ENCODE measurements at regions not wholly inside any gene's neighbourhood (a gene's known extent, or its start where the extent isn't known, plus 50 kb on each side); places are given as distances from the start of the nearest gene placed in this dataset.

- Histone ChIP-seq H3K36me3 (ENCODE audit: insufficient read depth, low read length) (no peaks in the 10 kb centered on the region), H3K4me1 (ENCODE audit: control insufficient read depth, insufficient read depth, low read length, unreplicated experiment) (no peaks in the 10 kb centered on the region), H3K27me3 (ENCODE audit: insufficient read depth, low read length) (no peaks in the 10 kb centered on the region), H2AFZ (ENCODE audit: low read length, unreplicated experiment) (no peak overlapping the region), H3K27ac (ENCODE audit: low read depth, low read length) (no peak overlapping the region), H3K4me3 (ENCODE audit: low read depth, low read length) (no peak overlapping the region), H3K79me2 (ENCODE audit: control insufficient read depth, insufficient read depth, low read length, unreplicated experiment) (no peaks in the 10 kb centered on the region)
These were observed 336.7 kb upstream of the MBL2 start for GRCh38 chr10:53109320-53109719.

- no peaks in the 10 kb centered on the region for H3K79me2 ChIP-seq (ENCODE audit: control insufficient read depth, insufficient read depth, low read length, unreplicated experiment)
- H3K36me3 ChIP-seq (ENCODE audit: insufficient read depth, low read length): no peaks in the 10 kb centered on the region
- no peaks in the 10 kb centered on the region for H3K27me3 ChIP-seq (ENCODE audit: insufficient read depth, low read length)
- no peaks in the 10 kb centered on the region for H3K4me1 ChIP-seq (ENCODE audit: control insufficient read depth, insufficient read depth, low read length, unreplicated experiment)
- H2AFZ ChIP-seq (ENCODE audit: low read length, unreplicated experiment): no peak overlapping the region
- H3K27ac ChIP-seq (ENCODE audit: low read depth, low read length): no peak overlapping the region
- no peak overlapping the region for H3K4me3 ChIP-seq (ENCODE audit: low read depth, low read length)
These were observed 335.8 kb upstream of the MBL2 start for GRCh38 chr10:53108317-53108934.

GRCh38 chr10:53107711-53108110 lies 335.1 kb upstream of the MBL2 start:
- no peak overlapping the region for H2AFZ ChIP-seq (ENCODE audit: low read length, unreplicated experiment)
- no peaks in the 10 kb centered on the region for H3K36me3 ChIP-seq (ENCODE audit: insufficient read depth, low read length)
- H3K79me2 ChIP-seq (ENCODE audit: control insufficient read depth, insufficient read depth, low read length, unreplicated experiment): no peaks in the 10 kb centered on the region
- no peak overlapping the region for H3K27ac ChIP-seq (ENCODE audit: low read depth, low read length)
- H3K4me3 ChIP-seq (ENCODE audit: low read depth, low read length): no peak overlapping the region
- H3K4me1 ChIP-seq (ENCODE audit: control insufficient read depth, insufficient read depth, low read length, unreplicated experiment): no peaks in the 10 kb centered on the region
- no peaks in the 10 kb centered on the region for H3K27me3 ChIP-seq (ENCODE audit: insufficient read depth, low read length)

GRCh38 chr10:53102424-53102823 lies 329.8 kb upstream of the MBL2 start:
- H3K4me3 ChIP-seq (ENCODE audit: low read depth, low read length): no peak overlapping the region
- no peaks in the 10 kb centered on the region for H3K4me1 ChIP-seq (ENCODE audit: control insufficient read depth, insufficient read depth, low read length, unreplicated experiment)
- H3K27ac ChIP-seq (ENCODE audit: low read depth, low read length): no peak overlapping the region
- no peaks in the 10 kb centered on the region for H3K36me3 ChIP-seq (ENCODE audit: insufficient read depth, low read length)
- no peaks in the 10 kb centered on the region for H3K27me3 ChIP-seq (ENCODE audit: insufficient read depth, low read length)
- no peak overlapping the region for H2AFZ ChIP-seq (ENCODE audit: low read length, unreplicated experiment)
- no peaks in the 10 kb centered on the region for H3K79me2 ChIP-seq (ENCODE audit: control insufficient read depth, insufficient read depth, low read length, unreplicated experiment)

GRCh38 chr10:53093878-53094277 lies 321.3 kb upstream of the MBL2 start:
- Histone ChIP-seq H3K36me3 (ENCODE audit: insufficient read depth, low read length) (no peaks in the 10 kb centered on the region), H3K27me3 (ENCODE audit: insufficient read depth, low read length) (no peaks in the 10 kb centered on the region), H3K27ac (ENCODE audit: low read depth, low read length) (no peak overlapping the region), H3K4me1 (ENCODE audit: control insufficient read depth, insufficient read depth, low read length, unreplicated experiment) (no peaks in the 10 kb centered on the region), H2AFZ (ENCODE audit: low read length, unreplicated experiment) (no peak overlapping the region), H3K4me3 (ENCODE audit: low read depth, low read length) (no peak overlapping the region), H3K79me2 (ENCODE audit: control insufficient read depth, insufficient read depth, low read length, unreplicated experiment) (no peaks in the 10 kb centered on the region)

- H3K36me3 ChIP-seq (ENCODE audit: insufficient read depth, low read length): no peaks in the 10 kb centered on the region
- no peak overlapping the region for H2AFZ ChIP-seq (ENCODE audit: low read length, unreplicated experiment)
- no peak overlapping the region for H3K27ac ChIP-seq (ENCODE audit: low read depth, low read length)
- H3K4me3 ChIP-seq (ENCODE audit: low read depth, low read length): no peak overlapping the region
- no peaks in the 10 kb centered on the region for H3K79me2 ChIP-seq (ENCODE audit: control insufficient read depth, insufficient read depth, low read length, unreplicated experiment)
- no peaks in the 10 kb centered on the region for H3K27me3 ChIP-seq (ENCODE audit: insufficient read depth, low read length)
- H3K4me1 ChIP-seq (ENCODE audit: control insufficient read depth, insufficient read depth, low read length, unreplicated experiment): no peaks in the 10 kb centered on the region
These were observed 319.0 kb upstream of the MBL2 start for GRCh38 chr10:53091574-53091973.

- no peak overlapping the region for H3K27ac ChIP-seq (ENCODE audit: low read depth, low read length)
- H3K79me2 ChIP-seq (ENCODE audit: control insufficient read depth, insufficient read depth, low read length, unreplicated experiment): no peaks in the 10 kb centered on the region
- no peaks in the 10 kb centered on the region for H3K27me3 ChIP-seq (ENCODE audit: insufficient read depth, low read length)
- H3K4me1 ChIP-seq (ENCODE audit: control insufficient read depth, insufficient read depth, low read length, unreplicated experiment): no peaks in the 10 kb centered on the region
- H3K36me3 ChIP-seq (ENCODE audit: insufficient read depth, low read length): no peaks in the 10 kb centered on the region
- H3K4me3 ChIP-seq (ENCODE audit: low read depth, low read length): no peak overlapping the region
- no peak overlapping the region for H2AFZ ChIP-seq (ENCODE audit: low read length, unreplicated experiment)
These were observed 316.4 kb upstream of the MBL2 start for GRCh38 chr10:53088961-53089360.

- Histone ChIP-seq H2AFZ (ENCODE audit: low read length, unreplicated experiment) (no peak overlapping the region), H3K27me3 (ENCODE audit: insufficient read depth, low read length) (no peaks in the 10 kb centered on the region), H3K27ac (ENCODE audit: low read depth, low read length) (no peak overlapping the region), H3K4me1 (ENCODE audit: control insufficient read depth, insufficient read depth, low read length, unreplicated experiment) (no peaks in the 10 kb centered on the region), H3K4me3 (ENCODE audit: low read depth, low read length) (no peak overlapping the region), H3K36me3 (ENCODE audit: insufficient read depth, low read length) (no peaks in the 10 kb centered on the region), H3K79me2 (ENCODE audit: control insufficient read depth, insufficient read depth, low read length, unreplicated experiment) (no peaks in the 10 kb centered on the region)
These were observed 306.7 kb upstream of the MBL2 start for GRCh38 chr10:53079283-53079682.

- no peak overlapping the region for H3K4me3 ChIP-seq (ENCODE audit: low read depth, low read length)
- H3K79me2 ChIP-seq (ENCODE audit: control insufficient read depth, insufficient read depth, low read length, unreplicated experiment): no peaks in the 10 kb centered on the region
- H3K27me3 ChIP-seq (ENCODE audit: insufficient read depth, low read length): no peaks in the 10 kb centered on the region
- no peak overlapping the region for H3K27ac ChIP-seq (ENCODE audit: low read depth, low read length)
- no peaks in the 10 kb centered on the region for H3K4me1 ChIP-seq (ENCODE audit: control insufficient read depth, insufficient read depth, low read length, unreplicated experiment)
- H3K36me3 ChIP-seq (ENCODE audit: insufficient read depth, low read length): no peaks in the 10 kb centered on the region
- H2AFZ ChIP-seq (ENCODE audit: low read length, unreplicated experiment): no peak overlapping the region
These were observed 304.4 kb upstream of the MBL2 start for GRCh38 chr10:53076948-53077347.

- no peaks in the 10 kb centered on the region for H3K4me1 ChIP-seq (ENCODE audit: control insufficient read depth, insufficient read depth, low read length, unreplicated experiment)
- H3K27me3 ChIP-seq (ENCODE audit: insufficient read depth, low read length): no peaks in the 10 kb centered on the region
- no peaks in the 10 kb centered on the region for H3K36me3 ChIP-seq (ENCODE audit: insufficient read depth, low read length)
- no peaks in the 10 kb centered on the region for H3K79me2 ChIP-seq (ENCODE audit: control insufficient read depth, insufficient read depth, low read length, unreplicated experiment)
- no peak overlapping the region for H3K4me3 ChIP-seq (ENCODE audit: low read depth, low read length)
- H3K27ac ChIP-seq (ENCODE audit: low read depth, low read length): no peak overlapping the region
- H2AFZ ChIP-seq (ENCODE audit: low read length, unreplicated experiment): no peak overlapping the region
These were observed 302.9 kb upstream of the MBL2 start for GRCh38 chr10:53075469-53075868.

GRCh38 chr10:53072144-53072543 lies 299.6 kb upstream of the MBL2 start:
- H3K27ac ChIP-seq (ENCODE audit: low read depth, low read length): no peak overlapping the region
- H3K27me3 ChIP-seq (ENCODE audit: insufficient read depth, low read length): no peaks in the 10 kb centered on the region
- H2AFZ ChIP-seq (ENCODE audit: low read length, unreplicated experiment): no peak overlapping the region
- H3K4me1 ChIP-seq (ENCODE audit: control insufficient read depth, insufficient read depth, low read length, unreplicated experiment): no peaks in the 10 kb centered on the region
- no peaks in the 10 kb centered on the region for H3K79me2 ChIP-seq (ENCODE audit: control insufficient read depth, insufficient read depth, low read length, unreplicated experiment)
- no peak overlapping the region for H3K4me3 ChIP-seq (ENCODE audit: low read depth, low read length)
- H3K36me3 ChIP-seq (ENCODE audit: insufficient read depth, low read length): no peaks in the 10 kb centered on the region

Measured in ACC112 (cell line).